K562 (cell line): ENCODE measurements at regions not wholly inside any gene's neighbourhood (a gene's known extent, or its start where the extent isn't known, plus 50 kb on each side); places are given as distances from the start of the nearest gene placed in this dataset.

Experiments
- ATAC-seq: fragments of 200-7000 bp; cut with Tn5 transposase; 3 replicates; pipeline ENCODE4 v1.9.1; 2020; ENCODE audit warnings: moderate library complexity
- BruUV-seq: library from RNA; stranded (reverse); fragments of 400-500 nt; replicated peaks from 2 replicates; lab custom pipeline; 2021; lab: Mats Ljungman, UMichigan
- CTCF ChIA-PET: fragments of 300-600 bp; formaldehyde crosslinking; extraction: SDS; loops from one replicate; lab custom pipeline; 2021; ENCODE audit warnings: low intra/inter-chr PET ratio; lab: Yijun Ruan, JAX
- POLR2A ChIA-PET: fragments of 300-600, 350-650 bp; sonication (Branson Sonifier 250); formaldehyde crosslinking; extraction: SDS; loops from one replicate; lab custom pipeline; 2021; ENCODE audit warnings: antibody characterized with exemption, inconsistent platforms; lab: Yijun Ruan, JAX
- DNase-seq, 4 experiments: peaks; one replicate each; pipeline versions ENCODE4 v3.0.0 to v3.0.0-alpha.2; 2011 to 2018; ENCODE audit warnings: low spot score in 3 of 4, mixed read lengths in 3 of 4; ENCODE audit errors: extremely low read depth in 1 of 4
- FAIRE-seq: peaks from 2 replicates; lab custom pipeline; 2011; peaks lifted over from hg19 to GRCh38; lab: Jason Lieb, UNC
- H2AFZ ChIP-seq: 2 replicates; pipeline ENCODE4 v1.6.0; 2011; ENCODE audit warnings: low read depth, low read length, control low read depth, inconsistent platforms
- H3K27ac ChIP-seq: fragments of 200-600 bp; 3 replicates; pipeline ENCODE4 v1.8.0; 2011; ENCODE audit warnings: low read depth, mild to moderate bottlenecking, control low read depth, inconsistent platforms, low read length, moderate library complexity, mixed read lengths; ENCODE audit errors: extremely low read depth
- H3K27me3 ChIP-seq, 2 experiments: fragments of 300-600 bp in 1 of 2; 2 replicates in 1 of 2; 3 replicates in 1 of 2; pipeline versions ENCODE4 v1.6.0 to v1.8.0; 2011; ENCODE audit warnings: inconsistent platforms in 2 of 2, low read length in 2 of 2, mild to moderate bottlenecking in 1 of 2, mixed read lengths in 1 of 2, moderate library complexity in 1 of 2; ENCODE audit not compliant: control insufficient read depth in 2 of 2, insufficient read depth in 2 of 2
- H3K36me3 ChIP-seq: fragments of 300-600 bp; 3 replicates; pipeline ENCODE4 v1.8.0; 2011; ENCODE audit warnings: mild to moderate bottlenecking, low read length, inconsistent platforms; ENCODE audit not compliant: control insufficient read depth, insufficient read depth
- H3K4me1 ChIP-seq, 2 experiments: fragments of 200-600 bp in 1 of 2; replicated peaks in 1 of 2; 2 replicates in 1 of 2; 3 replicates in 1 of 2; pipeline versions ENCODE4 v1.5.1 to v1.8.0; 2011; ENCODE audit warnings: inconsistent platforms in 2 of 2, low read length in 2 of 2, mild to moderate bottlenecking in 1 of 2, mixed read lengths in 1 of 2, moderate library complexity in 1 of 2; ENCODE audit not compliant: control insufficient read depth in 2 of 2, insufficient read depth in 2 of 2
- H3K4me2 ChIP-seq: 2 replicates; pipeline ENCODE4 v1.6.1; 2011; ENCODE audit warnings: low read length, control low read depth, inconsistent platforms, mixed read lengths; ENCODE audit not compliant: insufficient read depth
- H3K4me3 ChIP-seq: fragments of 200-600 bp; sonication (generic), shearing (Covaris generic); 2 replicates; pipeline ENCODE4 v1.5.1; 2016; ENCODE audit warnings: control low read depth, inconsistent platforms
- H3K79me2 ChIP-seq: fragments of 200-600 bp; 3 replicates; pipeline ENCODE4 v1.8.0; 2011; ENCODE audit warnings: low read length, inconsistent platforms; ENCODE audit not compliant: control insufficient read depth, insufficient read depth
- H3K9ac ChIP-seq, 2 experiments: 2 replicates each; pipeline versions ENCODE4 v1.6.0 to v1.6.1; 2011; ENCODE audit warnings: low read depth in 2 of 2, low read length in 2 of 2, control low read depth in 1 of 2, inconsistent platforms in 1 of 2, mild to moderate bottlenecking in 1 of 2, mixed read lengths in 1 of 2; ENCODE audit not compliant: insufficient read depth in 1 of 2
- H3K9me1 ChIP-seq: one replicate; pipeline ENCODE4 v1.6.0; 2011; ENCODE audit warnings: inconsistent platforms, mild to moderate bottlenecking, low read length, moderate library complexity; ENCODE audit not compliant: control insufficient read depth, insufficient read depth
- H3K9me3 ChIP-seq: replicated peaks from 2 replicates; pipeline ENCODE4 v1.5.1; 2011; ENCODE audit warnings: low read depth, low read length, inconsistent platforms; ENCODE audit not compliant: control insufficient read depth, insufficient read depth
- H4K20me1 ChIP-seq: replicated peaks from 2 replicates; pipeline ENCODE4 v1.6.1; 2011; ENCODE audit warnings: low read length, inconsistent platforms, mixed read lengths; ENCODE audit not compliant: control insufficient read depth, insufficient read depth
- ARHGAP35 ChIP-seq: fragments of 450-650 bp; IDR thresholded peaks from 2 replicates; pipeline ENCODE4 v1.6.1; 2018; ENCODE audit not compliant: partially characterized antibody
- CAMTA2 ChIP-seq: fragments of 250-450 bp; sonication (Bioruptor Pico); conservative IDR thresholded peaks from 2 replicates; pipeline ENCODE4 v1.5.1; 2022
- DNMT1 ChIP-seq: fragments of 450-650 bp; IDR thresholded peaks from 2 replicates; pipeline ENCODE4 v1.6.1; 2016; ENCODE audit warnings: antibody characterized with exemption, mild to moderate bottlenecking
- GATA2 ChIP-seq: sonication (generic); formaldehyde crosslinking; IDR thresholded peaks from 2 replicates; pipeline ENCODE4 v1.4.0; 2020; ENCODE audit warnings: mild to moderate bottlenecking, missing genetic modification reagents
- GTF2F1 ChIP-seq: IDR thresholded peaks from 2 replicates; pipeline ENCODE4 v1.6.1; 2011; ENCODE audit warnings: low read depth, low read length, improper control_type of control experiment
- KAT7 ChIP-seq: sonication (generic); formaldehyde crosslinking; IDR thresholded peaks from 2 replicates; pipeline ENCODE4 v1.8.0; 2022; ENCODE audit warnings: missing genetic modification reagents, mild to moderate bottlenecking, borderline replicate concordance
- KLF10 ChIP-seq: fragments of 250-450 bp; sonication (Bioruptor Pico); IDR thresholded peaks from 2 replicates; pipeline ENCODE4 v1.6.1; 2021; ENCODE audit warnings: matching md5 sums
- NFYB ChIP-seq: IDR thresholded peaks from 2 replicates; pipeline ENCODE4 v1.6.1; 2011; ENCODE audit warnings: mild to moderate bottlenecking, moderate library complexity; ENCODE audit not compliant: insufficient read length; ENCODE audit errors: extremely low read depth
- NR1H2 ChIP-seq: sonication (generic); formaldehyde crosslinking; IDR thresholded peaks from 2 replicates; pipeline ENCODE4 v1.4.0; 2020; ENCODE audit warnings: mild to moderate bottlenecking, missing genetic modification reagents
- NR3C1 ChIP-seq: sonication (generic); formaldehyde crosslinking; IDR thresholded peaks from 2 replicates; pipeline ENCODE4 v1.8.1; 2022; ENCODE audit warnings: missing genetic modification reagents
- RFX5 ChIP-seq: IDR thresholded peaks from 2 replicates; pipeline ENCODE4 v1.6.1; 2011; ENCODE audit warnings: low read depth, mild to moderate bottlenecking, improper control_type of control experiment, low read length
- SETDB1 ChIP-seq: IDR thresholded peaks from one replicate; pipeline ENCODE4 v1.6.1; 2012; ENCODE audit warnings: low read length, control low read depth, inconsistent platforms
- STAT5B ChIP-seq: fragments of 250-450 bp; sonication (Bioruptor Pico); IDR thresholded peaks from 2 replicates; pipeline ENCODE4 v1.8.0; 2021; ENCODE audit warnings: mild to moderate bottlenecking, inconsistent platforms
- TAF7 ChIP-seq: fragments of 450-650 bp; IDR thresholded peaks from 2 replicates; pipeline ENCODE4 v1.6.1; 2016; ENCODE audit warnings: missing genetic modification characterization, missing compliant biosample characterization
- ZNF274 ChIP-seq: IDR thresholded peaks from 2 replicates; pipeline ENCODE4 v1.6.1; 2011; ENCODE audit warnings: low read depth, mild to moderate bottlenecking, low read length, moderate library complexity, borderline replicate concordance
- ZNF561 ChIP-seq: fragments of 450-650 bp; formaldehyde crosslinking; conservative IDR thresholded peaks from 2 replicates; pipeline ENCODE4 v1.4.0; 2020; ENCODE audit warnings: mild to moderate bottlenecking, moderate library complexity
- WGBS: fragments of 100-300 bp; shearing (Covaris generic); methylation state at CpG from one replicate; pipeline ENCODE4 v1.1.6; 2016; ENCODE audit warnings: low coverage, mixed read lengths; ENCODE audit not compliant: insufficient coverage; ENCODE audit errors: missing lambda C conversion rate; 5-methylcytosine and 5-hydroxymethylcytosine counted together
- in situ Hi-C: fragments of 300-500 bp; cut with MboI; formaldehyde crosslinking; loops from 4 replicates; pipeline ENCODE4 v1.15.0; 2018; ENCODE audit warnings: inconsistent platforms, mixed read lengths
- intact Hi-C: fragments of 100-400 bp; cut with micrococcal nuclease; formaldehyde crosslinking; loops from 2 replicates; pipeline ENCODE4 v1.14.2; 2022
- TF ChIP-seq, protein P1 (sequence below): fragments of 450-650 bp; IDR thresholded peaks from 2 replicates; pipeline ENCODE4 v1.6.1; 2017; ENCODE audit warnings: antibody characterized with exemption
- TF ChIP-seq, protein P2 (sequence below): fragments of 250-450 bp; sonication (Bioruptor Pico); IDR thresholded peaks from 2 replicates; pipeline ENCODE4 v1.8.0; 2022; ENCODE audit warnings: moderate library complexity, mild to moderate bottlenecking, inconsistent platforms

DNA sequence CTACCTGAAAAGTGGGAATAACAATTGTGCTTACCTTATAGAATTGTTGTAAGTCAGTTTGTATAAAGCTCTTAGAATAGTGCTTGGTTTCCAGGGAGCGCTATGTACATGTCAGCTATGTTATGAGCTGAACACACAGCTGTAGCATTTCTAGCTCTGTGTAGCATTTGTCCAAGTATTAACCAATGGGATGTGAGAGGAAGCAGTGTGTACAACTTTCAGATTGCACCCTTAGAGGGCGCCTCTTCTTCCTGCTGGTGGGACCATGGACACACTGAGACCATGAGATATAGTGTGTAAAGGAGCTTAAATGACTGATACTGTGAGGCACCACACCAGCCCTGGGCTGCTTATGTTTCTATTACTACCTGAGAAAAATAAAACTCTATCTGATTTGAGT lies 380.2 kb downstream of the LNPK start (continued):
- TF ChIP-seq, protein P1, sequence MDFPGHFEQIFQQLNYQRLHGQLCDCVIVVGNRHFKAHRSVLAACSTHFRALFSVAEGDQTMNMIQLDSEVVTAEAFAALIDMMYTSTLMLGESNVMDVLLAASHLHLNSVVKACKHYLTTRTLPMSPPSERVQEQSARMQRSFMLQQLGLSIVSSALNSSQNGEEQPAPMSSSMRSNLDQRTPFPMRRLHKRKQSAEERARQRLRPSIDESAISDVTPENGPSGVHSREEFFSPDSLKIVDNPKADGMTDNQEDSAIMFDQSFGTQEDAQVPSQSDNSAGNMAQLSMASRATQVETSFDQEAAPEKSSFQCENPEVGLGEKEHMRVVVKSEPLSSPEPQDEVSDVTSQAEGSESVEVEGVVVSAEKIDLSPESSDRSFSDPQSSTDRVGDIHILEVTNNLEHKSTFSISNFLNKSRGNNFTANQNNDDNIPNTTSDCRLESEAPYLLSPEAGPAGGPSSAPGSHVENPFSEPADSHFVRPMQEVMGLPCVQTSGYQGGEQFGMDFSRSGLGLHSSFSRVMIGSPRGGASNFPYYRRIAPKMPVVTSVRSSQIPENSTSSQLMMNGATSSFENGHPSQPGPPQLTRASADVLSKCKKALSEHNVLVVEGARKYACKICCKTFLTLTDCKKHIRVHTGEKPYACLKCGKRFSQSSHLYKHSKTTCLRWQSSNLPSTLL = no peak
- no peak for TF ChIP-seq STAT5B (CRISPR knock-in tag)
- no peak for TF ChIP-seq GTF2F1
- TF ChIP-seq NFYB = peak; percentile 54
- no peak for TF ChIP-seq NR1H2 (CRISPR knock-in tag)
- TF ChIP-seq ZNF561 = no peak
- no peak for TF ChIP-seq KLF10 (CRISPR knock-in tag)
- TF ChIP-seq KAT7 (CRISPR knock-in tag) = no peak
- no peak for TF ChIP-seq GATA2 (CRISPR knock-in tag)

DNA sequence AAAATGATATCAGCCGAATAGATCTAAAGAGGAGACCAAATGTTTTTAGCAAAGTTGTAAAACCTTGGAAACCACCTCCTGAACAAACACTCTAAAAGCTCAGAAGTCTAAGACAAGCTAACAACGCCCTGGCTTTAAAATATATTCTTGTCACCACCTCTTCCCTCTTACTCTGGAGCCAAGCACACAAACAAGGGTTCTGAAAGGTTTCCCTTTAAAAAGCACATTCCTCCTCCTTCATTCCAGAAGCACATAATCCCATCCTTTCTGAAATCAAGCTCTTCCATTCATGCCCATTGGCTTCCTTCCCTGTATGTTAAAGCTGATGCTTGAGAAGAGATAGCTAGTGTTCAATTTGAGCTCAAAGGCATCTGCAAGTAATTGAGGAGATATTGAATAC lies 382.0 kb downstream of the LNPK start:
- no peaks in the 10 kb centered on the region for H3K27me3 ChIP-seq
- H3K79me2 ChIP-seq = no peaks in the 10 kb centered on the region
- 0% methylated on average over 2 of the region's 2 CpGs for WGBS
- no peaks in the 10 kb centered on the region for H3K9me1 ChIP-seq
- H3K36me3 ChIP-seq = no peaks in the 10 kb centered on the region
- intact Hi-C loops (no loop called here), in situ Hi-C loops (no loop called here)
- H3K4me3 ChIP-seq = no peak overlapping the region
- H2AFZ ChIP-seq = no peak overlapping the region
- ATAC-seq (no peak), FAIRE-seq (peak; percentile 42), DNase-seq (no peak)
- H3K4me2 ChIP-seq = no peak overlapping the region
- H3K4me1 ChIP-seq = no peaks in the 10 kb centered on the region
- H4K20me1 ChIP-seq = no peaks in the 10 kb centered on the region
- no TSS peak for BruUV-seq
- no peaks in the 10 kb centered on the region for H3K9me3 ChIP-seq
- H3K27ac ChIP-seq = no peak overlapping the region
- CTCF ChIA-PET = no interaction called here
- no peak overlapping the region for H3K9ac ChIP-seq
- TF ChIP-seq ARHGAP35 (no peak), NR3C1 (CRISPR knock-in tag) (no peak), TAF7 (no peak), CAMTA2 (CRISPR knock-in tag) (no peak), ZNF274 (no peak), SETDB1 (no peak), RFX5 (no peak), DNMT1 (no peak)
- TF ChIP-seq, protein P2, sequence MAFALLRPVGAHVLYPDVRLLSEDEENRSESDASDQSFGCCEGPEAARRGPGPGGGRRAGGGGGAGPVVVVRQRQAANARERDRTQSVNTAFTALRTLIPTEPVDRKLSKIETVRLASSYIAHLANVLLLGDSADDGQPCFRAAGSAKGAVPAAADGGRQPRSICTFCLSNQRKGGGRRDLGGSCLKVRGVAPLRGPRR = no peak
- TF ChIP-seq, all 486 proteins: peak for 0
- POLR2A ChIA-PET = no interaction called here
